Fibroblast of skin of left quadriceps (primary cell): ENCODE measurements at regions not wholly inside any gene's neighbourhood (a gene's known extent, or its start where the extent isn't known, plus 50 kb on each side); places are given as distances from the start of the nearest gene placed in this dataset.
"Not testable (repeated sequence)": the region's sequence is repeated elsewhere in the genome, so short reads cannot be mapped to it uniquely, and the experiment has no call there.

Experiments
- DNase-seq, 2 experiments: peaks; one replicate each; pipeline ENCODE4 v3.0.0-alpha.2; 2013; ENCODE audit warnings: low read depth in 2 of 2

GRCh38 chr10:57562211-57562610, 705.5 kb downstream of the IPMK start:
- no peak for DNase-seq

GRCh38 chr10:57551774-57552173, 715.9 kb downstream of the IPMK start:
- DNase-seq, result not testable (repeated sequence)

- DNase-seq, result no peak
Observed at GRCh38 chr10:57535306-57535705, 732.4 kb downstream of the IPMK start.

GRCh38 chr10:57513637-57514036, 754.1 kb downstream of the IPMK start:
- no peak for DNase-seq

GRCh38 chr10:57507788-57508187, 759.9 kb downstream of the IPMK start:
- no peak for DNase-seq

GRCh38 chr10:57506414-57507094, 761.1 kb downstream of the IPMK start:
- no peak for DNase-seq

- no peak for DNase-seq
Observed at GRCh38 chr10:57494486-57494885, 773.2 kb downstream of the IPMK start.

GRCh38 chr10:57482259-57482658, 785.4 kb downstream of the IPMK start:
- no peak for DNase-seq

GRCh38 chr10:57472823-57473619, 794.7 kb downstream of the IPMK start:
- no peak for DNase-seq

GRCh38 chr10:57468894-57469432, 798.7 kb downstream of the IPMK start:
- DNase-seq, result no peak

- DNase-seq, result no peak
Observed at GRCh38 chr10:57465155-57465554, 802.5 kb downstream of the IPMK start.

- no peak for DNase-seq
Observed at GRCh38 chr10:57460540-57460939, 807.2 kb downstream of the IPMK start.

- no peak for DNase-seq
Observed at GRCh38 chr10:57457972-57458512, 809.7 kb downstream of the IPMK start.

- DNase-seq, result no peak
Observed at GRCh38 chr10:57430376-57430775, 837.3 kb downstream of the IPMK start.

- no peak for DNase-seq
Observed at GRCh38 chr10:57420881-57421280, 846.8 kb downstream of the IPMK start.

GRCh38 chr10:57418476-57418875, 849.2 kb downstream of the IPMK start:
- no peak for DNase-seq

GRCh38 chr10:57395923-57396322, 871.8 kb downstream of the IPMK start:
- DNase-seq, result no peak

- no peak for DNase-seq
Observed at GRCh38 chr10:57367412-57367811, 900.3 kb downstream of the IPMK start.

GRCh38 chr10:57362811-57363210, 904.9 kb downstream of the IPMK start:
- no peak for DNase-seq

GRCh38 chr10:57353403-57354003, 914.2 kb downstream of the IPMK start:
- DNase-seq, result no peak

GRCh38 chr10:57351076-57351475, 916.6 kb downstream of the IPMK start:
- no peak for DNase-seq

GRCh38 chr10:57341294-57341693, 926.4 kb downstream of the IPMK start:
- no peak for DNase-seq
